COR-L47 (cell line): ENCODE measurements at regions not wholly inside any gene's neighbourhood (a gene's known extent, or its start where the extent isn't known, plus 50 kb on each side); places are given as distances from the start of the nearest gene placed in this dataset.
"Not testable (repeated sequence)": the region's sequence is repeated elsewhere in the genome, so short reads cannot be mapped to it uniquely, and the experiment has no call there.

Source experiments
- DNase-seq: peaks from one replicate; lab custom pipeline; 2025; lab: John Stamatoyannopoulos, UW

DNA sequence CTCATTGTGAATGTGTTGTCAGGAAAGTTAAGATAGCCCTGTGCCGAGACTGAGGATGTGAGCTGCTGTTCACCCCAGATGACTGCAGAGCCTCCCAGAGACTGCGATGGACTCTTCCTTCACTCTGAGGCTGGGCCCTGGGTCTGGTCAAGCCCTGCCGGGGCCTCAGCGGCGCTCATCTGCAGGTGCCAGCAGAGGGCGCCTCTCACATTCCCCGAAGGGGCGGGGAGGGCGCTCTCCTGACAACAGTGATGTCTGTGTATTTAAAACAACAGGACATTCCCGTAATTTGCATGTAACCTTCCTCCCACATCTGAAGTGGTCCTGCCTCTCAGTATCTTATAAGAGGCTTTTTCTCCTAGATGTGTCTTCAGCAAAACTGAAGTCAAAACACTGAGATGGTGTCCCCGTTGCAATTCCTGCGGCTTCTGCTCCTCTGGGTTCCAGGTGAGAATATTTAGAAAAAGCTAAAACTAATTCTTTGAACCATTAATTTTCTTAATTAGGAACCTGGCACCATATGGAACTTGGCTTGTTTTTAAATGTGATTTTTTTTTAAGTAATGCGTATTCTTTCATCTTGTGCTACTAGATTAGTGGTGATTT is 1377.9 kb downstream of the RPIA start:
- DNase-seq = peak; percentile 19

DNA sequence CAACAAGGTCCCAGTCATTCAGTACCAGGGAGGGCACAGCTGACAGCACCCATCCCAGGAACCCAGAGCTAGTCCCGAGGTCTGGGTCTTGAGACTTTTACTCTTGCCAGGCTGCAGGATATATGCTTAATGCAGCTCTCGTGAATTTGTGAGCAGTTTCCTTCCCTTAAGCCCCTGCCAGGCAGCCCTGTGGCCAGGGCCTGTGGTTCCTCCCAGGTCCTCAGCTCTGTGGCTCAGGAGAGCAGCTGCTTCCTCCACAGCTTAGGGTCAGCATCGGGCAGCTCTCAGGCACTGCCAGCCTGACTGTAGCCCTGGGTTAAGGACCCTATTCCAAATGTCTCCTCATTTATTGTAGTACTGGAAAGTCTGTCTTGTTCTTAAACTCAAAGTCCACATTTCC is 1384.8 kb downstream of the RPIA start:
- no peak for DNase-seq

DNA sequence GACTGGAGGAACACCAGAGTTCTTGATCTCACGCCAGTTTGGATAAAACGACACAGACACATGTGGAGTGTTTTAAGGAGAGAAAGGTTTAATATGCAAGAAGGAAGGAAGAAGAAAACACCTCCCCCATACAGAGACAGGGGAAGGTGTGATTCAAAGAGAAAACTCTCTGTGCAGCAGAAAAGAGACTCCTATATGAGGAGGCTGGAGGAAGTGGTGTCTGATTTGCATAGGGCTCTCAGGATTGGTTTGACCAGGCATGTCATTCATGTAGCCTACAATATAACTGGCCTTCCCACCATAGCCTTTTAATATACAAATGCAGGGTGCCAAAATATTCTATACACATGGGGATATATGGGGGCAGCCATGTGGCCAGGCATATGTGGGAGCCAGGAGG is 1386.5 kb downstream of the RPIA start:
- no peak for DNase-seq

DNA sequence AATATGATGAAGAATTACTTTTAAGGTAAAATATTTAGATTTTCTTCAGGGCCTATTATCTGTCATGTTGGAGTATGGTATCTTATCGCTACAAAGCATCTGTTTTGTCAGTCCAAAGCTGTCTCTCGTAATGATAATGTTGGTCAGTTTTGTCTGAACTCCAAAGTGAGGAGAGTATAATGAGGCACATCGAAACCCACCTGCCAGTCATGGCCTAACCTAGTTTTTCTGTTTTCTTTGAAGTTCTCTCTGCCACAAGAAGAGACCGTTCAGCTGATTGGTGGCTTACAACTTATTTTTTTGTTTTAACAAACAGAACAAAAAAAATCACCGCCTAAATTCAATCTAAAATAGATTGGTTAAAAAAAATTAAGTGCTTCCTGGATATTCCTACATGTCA is 1387.9 kb downstream of the RPIA start:
- no peak for DNase-seq

DNA sequence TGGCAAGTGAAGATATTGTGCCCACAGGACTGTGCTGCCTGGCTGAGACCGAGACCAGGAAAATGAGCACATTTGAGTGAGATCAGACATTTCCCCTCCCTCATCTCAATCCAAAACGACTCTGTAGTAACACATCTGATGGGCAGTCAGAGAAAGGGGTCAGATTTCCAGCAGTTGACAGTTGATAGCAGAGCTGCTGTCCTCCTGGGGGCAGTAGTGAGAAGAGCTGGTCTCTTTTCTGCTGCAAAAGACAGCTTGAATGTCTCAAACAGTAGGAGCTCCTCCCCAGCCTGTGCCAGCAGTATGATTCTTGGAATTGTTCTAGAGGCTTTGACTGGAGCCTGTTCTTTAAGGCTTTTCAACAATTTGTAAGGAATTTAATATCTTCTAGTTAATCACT is 1396.3 kb downstream of the RPIA start:
- DNase-seq = not testable (repeated sequence)

DNA sequence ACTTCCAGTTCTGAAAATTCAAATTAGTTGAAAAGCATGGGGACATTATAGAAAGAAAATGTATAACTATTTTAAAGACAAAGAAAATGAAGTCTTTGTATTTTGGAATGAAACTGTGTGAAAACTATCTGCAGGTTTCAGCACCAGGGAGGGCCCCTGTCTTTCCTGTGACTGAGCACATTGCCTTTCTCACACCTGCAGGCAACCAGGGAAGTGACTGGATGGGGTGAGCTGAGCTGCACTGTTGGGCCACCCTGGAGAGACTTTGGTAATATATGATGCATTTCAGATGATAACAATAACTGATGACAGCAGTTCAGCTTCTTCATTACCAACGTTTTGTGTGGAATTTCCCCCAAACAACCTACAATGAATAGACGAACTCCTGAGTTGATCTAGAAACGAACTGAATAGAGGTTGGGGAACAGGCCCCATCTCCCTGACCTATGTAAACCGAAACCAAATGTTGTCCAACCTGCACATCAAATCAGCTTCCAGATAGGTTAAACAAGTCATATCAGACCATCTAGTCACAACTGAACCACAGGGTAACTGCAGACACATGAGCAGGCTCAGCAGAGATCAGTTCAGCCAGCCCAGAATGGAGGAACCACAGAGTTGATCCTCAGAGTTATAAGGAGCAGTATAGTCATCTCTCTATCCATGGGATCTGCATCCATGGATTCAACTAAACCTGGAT is 1402.2 kb downstream of the RPIA start:
- not testable (repeated sequence) for DNase-seq

DNA sequence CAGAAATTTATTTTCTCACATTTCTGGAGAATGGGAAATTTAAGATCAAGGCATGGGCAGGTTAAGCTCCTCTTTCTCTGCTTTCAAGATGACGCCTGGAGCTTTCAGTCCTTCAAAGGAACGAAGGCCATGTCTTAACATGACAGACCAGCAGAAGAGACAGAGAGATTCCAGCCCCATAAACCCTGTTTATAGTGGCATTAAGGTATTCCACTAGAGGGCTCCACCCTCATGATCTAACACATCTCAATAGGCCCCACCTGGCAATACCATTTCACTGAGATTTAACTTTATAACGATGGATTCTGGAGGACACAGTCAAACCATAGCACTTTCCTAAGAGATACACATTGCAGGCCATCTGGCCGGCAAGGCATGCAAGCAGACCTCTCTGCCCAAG is 1406.1 kb downstream of the RPIA start:
- DNase-seq = not testable (repeated sequence)

DNA sequence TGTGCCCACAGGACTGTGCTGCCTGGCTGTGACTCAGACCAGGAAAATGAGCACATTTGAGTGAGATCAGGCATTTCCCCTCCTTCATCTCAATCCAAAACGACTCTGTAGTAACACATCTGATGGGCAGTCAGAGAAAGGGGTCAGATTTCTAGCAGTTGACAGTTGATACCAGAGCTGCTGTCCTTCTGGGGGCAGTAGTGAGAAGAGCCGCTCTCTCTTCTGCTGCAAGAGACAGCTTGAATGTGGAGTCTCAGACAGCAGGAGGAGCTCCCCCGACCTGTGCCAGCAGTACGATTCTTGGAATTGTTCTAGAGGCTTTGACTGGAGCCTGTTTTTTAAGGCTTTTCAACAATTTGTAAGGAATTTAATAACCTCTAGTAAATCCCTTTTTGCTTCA is 1413.7 kb downstream of the RPIA start:
- DNase-seq = not testable (repeated sequence)

DNA sequence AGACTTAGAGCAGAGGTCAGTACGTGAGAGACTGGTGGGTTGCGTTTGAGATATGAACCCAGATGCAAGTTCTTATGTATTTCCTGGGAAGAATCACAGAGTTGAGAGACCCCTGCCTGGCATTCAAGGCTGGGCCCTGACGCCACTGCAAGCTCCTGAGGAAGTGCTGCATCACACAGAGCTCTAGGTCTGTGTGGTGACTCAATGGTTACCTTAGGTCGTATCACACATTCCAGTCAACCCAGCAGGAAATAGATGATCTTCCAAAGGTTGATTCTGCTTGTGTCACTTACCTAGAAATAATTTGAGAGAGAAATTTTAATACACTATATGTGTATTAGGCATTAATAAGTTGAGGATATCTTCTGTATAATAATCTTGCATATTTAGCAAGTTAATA is 1431.9 kb downstream of the RPIA start:
- not testable (repeated sequence) for DNase-seq

DNA sequence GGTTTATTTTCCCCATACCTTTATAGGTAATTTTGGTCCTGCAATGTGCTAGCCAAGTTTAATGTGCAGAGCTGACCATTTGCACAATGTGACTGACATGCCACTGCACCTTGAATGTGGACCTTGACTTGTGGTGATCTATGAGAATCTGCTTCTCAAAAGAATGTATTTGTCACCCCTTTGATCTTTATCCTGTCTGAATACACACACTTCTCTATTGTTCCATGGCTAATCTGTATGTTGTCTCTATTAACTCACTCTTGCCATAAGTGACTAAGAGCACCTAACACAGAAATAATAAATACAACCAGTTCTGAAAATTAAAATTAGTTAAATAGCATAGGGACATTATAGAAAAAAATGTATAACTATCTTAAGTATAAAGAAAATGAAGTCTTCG is 1447.6 kb downstream of the RPIA start:
- not testable (repeated sequence) for DNase-seq

DNA sequence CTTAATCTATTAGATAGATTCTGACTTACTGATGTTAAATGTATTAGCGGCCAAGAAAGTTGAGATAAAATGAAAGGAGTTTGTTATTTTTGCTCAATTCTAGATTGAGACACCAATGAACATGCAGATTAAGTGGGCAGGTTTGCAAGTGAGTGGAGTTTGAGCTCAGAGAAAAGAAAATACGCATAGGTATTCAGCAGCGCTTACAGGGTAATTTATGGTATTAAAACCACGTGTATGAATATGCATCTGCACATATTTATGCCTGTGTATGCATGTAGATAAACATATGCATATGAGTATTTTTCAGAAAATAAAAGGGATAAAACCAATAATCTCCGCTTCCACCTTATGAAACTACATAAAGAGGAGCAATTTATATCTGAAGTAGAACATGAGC is 1450.1 kb downstream of the RPIA start:
- not testable (repeated sequence) for DNase-seq

DNA sequence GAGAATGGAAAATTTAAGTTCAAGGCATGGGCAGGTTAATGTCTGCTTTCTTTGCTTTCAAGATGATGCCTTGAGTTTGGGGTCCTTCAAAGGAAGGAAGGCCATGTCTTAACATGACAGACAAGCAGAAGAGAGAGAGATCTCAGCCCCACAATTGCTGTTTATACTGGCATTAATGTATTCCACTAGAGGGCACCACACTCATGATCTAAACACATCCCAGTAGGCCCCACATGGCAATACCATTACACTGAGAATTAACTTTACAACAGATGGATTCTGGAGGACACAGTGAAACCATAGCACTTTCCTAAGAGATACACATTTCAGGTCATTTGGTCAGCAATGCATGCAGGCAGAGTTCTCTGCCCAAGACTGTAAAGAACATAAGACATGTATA is 1460.3 kb downstream of the RPIA start:
- DNase-seq = not testable (repeated sequence)

DNA sequence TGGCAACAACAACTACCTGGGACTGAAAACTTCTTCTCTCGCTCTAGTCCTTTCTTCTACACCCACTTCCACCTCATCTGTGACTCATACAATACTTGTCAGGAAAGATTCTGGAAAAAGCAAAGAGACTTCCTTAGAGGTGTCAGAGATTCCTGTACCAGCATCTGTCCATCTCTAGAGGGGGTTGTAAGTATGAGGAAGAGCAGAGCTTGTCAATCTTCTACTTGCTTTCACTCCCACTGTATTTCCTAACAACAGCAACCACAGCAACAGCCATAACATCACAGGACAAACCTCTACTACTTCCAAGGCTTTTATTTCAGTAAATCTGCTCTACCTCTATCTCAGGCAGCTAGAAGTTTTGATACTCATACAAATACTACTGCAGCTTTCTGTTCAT is 1479.5 kb downstream of the RPIA start:
- not testable (repeated sequence) for DNase-seq

DNA sequence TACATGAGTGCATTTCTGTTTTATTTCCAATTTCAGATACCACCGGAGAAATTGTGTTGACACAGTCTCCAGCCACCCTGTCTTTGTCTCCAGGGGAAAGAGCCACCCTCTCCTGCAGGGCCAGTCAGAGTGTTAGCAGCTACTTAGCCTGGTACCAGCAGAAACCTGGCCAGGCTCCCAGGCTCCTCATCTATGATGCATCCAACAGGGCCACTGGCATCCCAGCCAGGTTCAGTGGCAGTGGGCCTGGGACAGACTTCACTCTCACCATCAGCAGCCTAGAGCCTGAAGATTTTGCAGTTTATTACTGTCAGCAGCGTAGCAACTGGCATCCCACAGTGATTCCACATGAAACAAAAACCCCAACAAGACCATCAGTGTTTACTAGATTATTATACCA is 1481.6 kb downstream of the RPIA start:
- DNase-seq = not testable (repeated sequence)

DNA sequence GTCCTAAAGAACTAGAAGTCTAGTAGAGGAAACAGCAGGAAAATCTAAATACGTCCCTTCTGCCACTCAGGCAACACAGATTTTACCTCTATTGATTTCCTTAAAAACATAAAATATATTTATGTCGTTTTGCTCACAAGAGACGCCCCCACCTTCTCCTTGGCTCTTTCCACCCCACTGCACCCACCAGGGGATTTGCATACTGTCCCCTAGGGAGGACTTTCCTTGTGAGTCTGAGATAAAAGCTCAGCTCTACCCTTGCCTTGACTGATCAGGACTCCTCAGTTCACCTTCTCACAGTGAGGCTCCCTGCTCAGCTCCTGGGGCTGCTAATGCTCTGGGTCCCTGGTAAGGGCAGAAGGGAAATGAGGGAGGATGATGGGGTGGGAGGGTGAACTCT is 1488.1 kb downstream of the RPIA start:
- DNase-seq = not testable (repeated sequence)

DNA sequence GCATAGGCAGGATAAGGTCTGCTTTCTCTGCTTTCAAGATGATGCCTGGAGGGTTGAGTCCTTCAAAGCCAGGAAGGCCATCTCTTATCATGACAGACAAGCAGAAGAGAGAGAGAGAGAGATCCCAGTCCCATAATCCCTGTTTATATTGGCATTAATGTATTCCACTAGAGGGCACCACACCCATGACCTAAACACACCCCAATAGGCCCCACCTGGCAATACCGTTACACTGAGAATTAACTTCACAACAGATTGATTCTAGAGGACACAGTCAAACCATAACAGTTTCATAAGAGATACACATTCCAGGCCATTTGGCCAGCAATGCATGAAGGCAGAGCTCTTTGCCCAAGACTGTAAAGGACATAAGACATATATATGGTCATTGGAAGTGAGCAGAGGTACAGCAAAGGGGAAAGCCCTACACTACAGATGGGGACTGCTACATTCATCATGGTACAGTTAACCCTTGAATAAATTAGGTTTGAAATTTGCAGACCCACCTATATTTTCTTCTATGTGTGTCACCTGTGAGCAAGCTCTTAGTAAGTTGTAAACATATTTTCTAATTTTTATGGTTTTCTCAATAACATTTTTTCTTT is 1516.1 kb downstream of the RPIA start:
- DNase-seq = no peak

DNA sequence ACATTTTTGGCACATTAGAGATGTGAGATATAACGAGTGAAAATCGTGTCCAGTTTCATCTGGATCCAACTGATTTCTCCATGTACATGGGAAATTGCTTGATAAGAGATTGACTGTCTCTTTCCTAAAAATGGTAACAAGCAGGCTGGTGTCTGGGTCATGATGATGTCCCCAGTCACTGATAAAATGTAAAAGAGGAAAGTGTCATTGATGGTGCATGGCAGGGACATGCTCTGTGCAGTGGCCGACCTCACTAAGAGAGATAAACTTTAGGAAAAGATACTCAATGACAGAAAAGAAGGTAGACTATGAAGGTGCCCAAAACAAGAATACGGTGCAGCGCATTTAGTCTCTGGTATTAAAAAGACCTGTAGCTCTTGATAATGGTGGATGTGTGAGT is 1517.5 kb downstream of the RPIA start:
- DNase-seq = no peak

DNA sequence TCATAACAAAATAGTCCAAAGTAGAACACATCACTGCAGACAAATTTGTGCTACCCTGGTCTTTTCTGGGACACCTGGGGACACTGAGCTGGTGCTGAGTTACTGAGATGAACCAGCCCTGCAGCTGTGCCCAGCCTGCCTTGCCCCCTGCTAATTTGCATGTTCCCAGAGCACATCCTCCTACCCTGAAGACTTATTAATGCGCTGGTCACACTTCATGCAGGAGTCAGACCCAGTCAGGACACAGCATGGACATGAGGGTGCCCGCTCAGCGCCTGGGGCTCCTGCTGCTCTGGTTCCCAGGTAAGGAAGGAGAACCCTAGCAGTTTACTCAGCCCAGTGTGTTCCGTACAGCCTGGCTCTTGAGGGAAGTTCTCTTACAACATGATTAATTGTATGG is 1518.3 kb downstream of the RPIA start:
- no peak for DNase-seq

DNA sequence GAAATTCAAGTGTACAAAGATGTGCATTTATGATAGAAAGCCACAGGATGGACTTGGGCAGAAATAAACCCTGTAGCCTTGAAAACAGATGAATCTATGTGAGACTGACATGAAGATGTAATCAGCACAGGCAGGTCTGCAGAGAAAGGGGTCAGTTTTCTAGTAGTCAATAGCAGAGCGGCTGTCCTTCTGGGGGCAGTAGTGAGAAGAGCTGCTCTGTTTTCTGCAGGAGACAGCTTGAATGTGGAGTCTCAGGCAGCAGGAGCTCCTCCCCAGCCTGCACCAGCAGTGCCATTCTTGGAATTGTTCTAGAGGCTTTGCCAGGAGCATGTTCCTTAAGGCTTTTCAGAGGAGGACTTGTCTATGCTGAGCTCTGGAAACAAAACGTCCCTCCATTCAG is 1524.4 kb downstream of the RPIA start:
- not testable (repeated sequence) for DNase-seq

DNA sequence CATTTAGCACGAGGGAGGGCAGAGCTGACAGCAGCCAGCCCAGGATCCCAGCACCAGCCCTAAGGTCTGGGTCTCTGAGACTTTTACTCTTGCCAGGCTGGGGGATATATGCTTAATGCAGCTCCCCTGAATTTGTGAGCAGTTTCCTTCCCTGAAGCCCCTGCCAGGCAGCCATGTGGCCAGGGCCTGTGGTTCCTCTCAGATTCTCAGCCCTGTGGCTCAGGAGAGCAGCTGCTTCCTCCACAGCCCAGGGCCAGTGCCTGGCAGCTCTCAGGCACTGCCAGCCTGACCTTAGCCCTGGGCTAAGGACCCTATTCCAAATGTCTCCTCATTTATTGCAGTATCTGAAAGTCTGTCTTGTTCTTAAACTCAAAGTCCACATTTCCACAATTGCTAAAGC is 1525.3 kb downstream of the RPIA start:
- not testable (repeated sequence) for DNase-seq

DNA sequence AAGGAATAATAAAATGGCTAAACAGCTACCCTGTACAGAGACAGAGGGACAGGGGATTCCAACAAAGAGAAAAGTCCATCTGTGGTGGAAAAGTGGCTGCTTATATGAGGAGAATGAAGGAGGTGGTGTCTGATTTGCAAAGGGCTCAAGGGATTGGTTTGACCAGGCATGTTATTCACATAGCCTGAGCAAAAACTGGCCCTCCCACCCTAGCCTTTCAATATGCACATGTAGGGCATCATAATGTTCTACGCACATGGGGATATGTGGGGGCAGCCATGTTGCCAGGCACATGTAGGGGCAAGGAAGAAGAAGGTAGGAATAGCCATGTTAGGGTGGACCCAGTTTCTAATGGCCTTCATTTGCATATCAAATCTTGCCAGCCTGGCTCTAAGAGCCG is 1527.1 kb downstream of the RPIA start:
- not testable (repeated sequence) for DNase-seq

DNA sequence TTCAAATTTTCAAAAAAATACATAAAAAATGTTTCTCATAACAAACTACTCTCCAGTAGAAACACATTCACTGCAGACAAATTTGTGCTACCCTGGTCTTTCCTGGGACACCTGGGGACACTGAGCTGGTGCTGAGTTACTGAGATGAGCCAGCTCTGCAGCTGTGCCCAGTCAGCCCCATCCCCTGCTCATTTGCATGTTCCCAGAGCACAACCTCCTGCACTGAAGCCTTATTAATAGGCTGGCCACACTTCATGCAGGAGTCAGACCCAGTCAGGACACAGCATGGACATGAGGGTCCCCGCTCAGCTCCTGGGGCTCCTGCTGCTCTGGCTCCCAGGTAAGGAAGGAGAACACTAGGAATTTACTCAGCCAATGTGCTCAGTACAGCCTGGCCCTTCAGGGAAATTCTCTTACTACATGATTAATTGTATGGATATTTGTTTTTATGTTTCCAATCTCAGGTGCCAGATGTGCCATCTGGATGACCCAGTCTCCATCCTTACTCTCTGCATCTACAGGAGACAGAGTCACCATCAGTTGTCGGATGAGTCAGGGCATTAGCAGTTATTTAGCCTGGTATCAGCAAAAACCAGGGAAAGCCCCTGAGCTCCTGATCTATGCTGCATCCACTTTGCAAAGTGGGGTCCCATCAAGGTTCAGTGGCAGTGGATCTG is 1529.3 kb downstream of the RPIA start:
- not testable (repeated sequence) for DNase-seq

DNA sequence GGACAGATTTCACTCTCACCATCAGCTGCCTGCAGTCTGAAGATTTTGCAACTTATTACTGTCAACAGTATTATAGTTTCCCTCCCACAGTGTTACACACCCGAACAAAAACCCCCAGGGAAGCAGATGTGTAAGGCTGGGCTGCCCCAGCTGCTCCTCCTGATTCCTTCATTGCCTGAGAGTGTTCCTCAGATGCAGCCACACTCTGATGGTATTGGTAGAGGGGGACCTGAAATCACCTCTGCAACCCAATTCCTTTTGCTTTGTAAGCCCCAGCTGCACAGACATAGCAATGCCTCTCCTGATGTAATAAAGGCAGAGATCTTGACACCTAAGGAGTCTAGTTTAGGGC is 1529.8 kb downstream of the RPIA start:
- DNase-seq = no peak
